ENCODE measurements at regions not wholly inside any gene's neighbourhood (a gene's known extent, or its start where the extent isn't known, plus 50 kb on each side); places are given as distances from the start of the nearest gene placed in this dataset.

GRCh38 chr15:81926981-81927380 is 118.8 kb downstream of the MEX3B start:
- H3K9me1 ChIP-seq (replicated peaks; ENCODE audit: control insufficient read depth, extremely low read depth, insufficient read depth, low read length), result no peaks in the 10 kb centered on the region
- intact Hi-C loops (cut with micrococcal nuclease) (no loop called here), dilution Hi-C loops (cut with MboI; ENCODE audit: extremely low pct_ligation_motif_present, low sequenced_read_pairs) (no loop called here)
- H4K20me1 ChIP-seq (replicated peaks; ENCODE audit: control insufficient read depth, extremely low read depth, insufficient read depth, low read length), result no peaks in the 10 kb centered on the region
- H3K9ac ChIP-seq (replicated peaks; ENCODE audit: extremely low read depth, insufficient read depth, low read length), result no peak overlapping the region
- H3K36me3 ChIP-seq (ENCODE audit: control insufficient read depth in 2 of 2, extremely low read depth in 1 of 2, insufficient read depth in 2 of 2, low read length in 2 of 2), result no peaks in the 10 kb centered on the region
- no peak for FAIRE-seq
- H3K4me2 ChIP-seq (ENCODE audit: insufficient read depth, low read length), result no peak overlapping the region
- CTCF ChIA-PET, result no interaction called here
- no peak overlapping the region for H3K27ac ChIP-seq (ENCODE audit: insufficient read depth, low read depth, low read length)
- no peak for TF ChIP-seq GATA2 (IDR thresholded peaks at IDR 0.05; ENCODE audit: insufficient read depth, insufficient read length, low read depth, low read length)
- TF ChIP-seq EZH2 (IDR thresholded peaks at IDR 0.05; ENCODE audit: borderline replicate concordance, low read depth, low read length, severe bottlenecking), result no peak
- TF ChIP-seq MAX (IDR thresholded peaks at IDR 0.05; ENCODE audit: insufficient read depth, insufficient read length), result no peak
- TF ChIP-seq JUN (IDR thresholded peaks at IDR 0.05; ENCODE audit: borderline replicate concordance, insufficient read depth, insufficient read length, low read depth), result no peak
- no peak for TF ChIP-seq MYC (IDR thresholded peaks at IDR 0.05; ENCODE audit: low read depth, low read length)
- TF ChIP-seq POLR2AphosphoS5 (IDR thresholded peaks at IDR 0.05; ENCODE audit: insufficient read depth, low read depth, low read length), result no peak
- TF ChIP-seq POLR2A (IDR thresholded peaks at IDR 0.05; ENCODE audit: low read depth, low read length), result no peak
- TF ChIP-seq FOS (IDR thresholded peaks at IDR 0.05; ENCODE audit: borderline replicate concordance, insufficient read depth, low read length), result no peak
- TF ChIP-seq CTCF (IDR thresholded peaks at IDR 0.05; ENCODE audit: extremely low read depth in 1 of 2, insufficient read depth in 1 of 2, low read depth in 1 of 2, low read length in 2 of 2), result no peak
- no TSS peak for BruUV-seq (replicated peaks)
- H3K9me3 ChIP-seq (replicated peaks; ENCODE audit: control insufficient read depth, insufficient read depth, low read length), result no peaks in the 10 kb centered on the region
- no peak overlapping the region for H2AFZ ChIP-seq (ENCODE audit: low read depth, low read length)
- H3K4me1 ChIP-seq (ENCODE audit: control insufficient read depth, extremely low read depth, insufficient read depth, low read length), result no peaks in the 10 kb centered on the region
- no peak for DNase-seq (ENCODE audit: low read depth, low spot score)
- no peaks in the 10 kb centered on the region for H3K79me2 ChIP-seq (ENCODE audit: control insufficient read depth, insufficient read depth, low read length)
- no peaks in the 10 kb centered on the region for H3K27me3 ChIP-seq (ENCODE audit: control insufficient read depth in 2 of 2, insufficient read depth in 2 of 2, low read length in 2 of 2)
- H3K4me3 ChIP-seq (replicated peaks in 1 of 3; ENCODE audit: insufficient read depth in 1 of 3, low read depth in 1 of 3, low read length in 3 of 3), result no peak overlapping the region
- POLR2A ChIA-PET, result no interaction called here
